NCI-H187 (cell line): ENCODE measurements at regions not wholly inside any gene's neighbourhood (a gene's known extent, or its start where the extent isn't known, plus 50 kb on each side); places are given as distances from the start of the nearest gene placed in this dataset.
"Not testable (repeated sequence)": the region's sequence is repeated elsewhere in the genome, so short reads cannot be mapped to it uniquely, and the experiment has no call there.

Experiments used
- DNase-seq, 2 experiments: peaks; one replicate each; lab custom pipeline; 2025; lab: John Stamatoyannopoulos, UW

DNA sequence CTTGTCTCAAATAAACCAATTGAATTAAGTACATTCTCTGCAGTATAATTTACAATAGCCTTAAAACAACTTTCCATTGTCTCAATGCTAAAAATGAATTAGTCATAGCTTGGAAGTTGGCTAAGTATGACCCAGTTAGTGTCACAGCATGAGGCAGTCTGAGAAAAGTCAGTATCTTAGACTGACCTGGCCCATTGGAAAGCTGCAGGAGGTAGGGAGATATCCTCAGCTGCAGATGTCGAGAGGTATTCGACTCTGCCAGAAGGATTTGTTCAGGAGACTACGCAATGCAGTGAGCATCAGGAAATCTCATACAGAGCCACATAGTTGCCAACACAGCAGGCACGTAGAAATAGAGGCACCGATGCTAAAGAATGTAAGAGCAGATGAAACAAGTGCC lies 350.9 kb upstream of the NRSN1 start:
- no peak for DNase-seq

DNA sequence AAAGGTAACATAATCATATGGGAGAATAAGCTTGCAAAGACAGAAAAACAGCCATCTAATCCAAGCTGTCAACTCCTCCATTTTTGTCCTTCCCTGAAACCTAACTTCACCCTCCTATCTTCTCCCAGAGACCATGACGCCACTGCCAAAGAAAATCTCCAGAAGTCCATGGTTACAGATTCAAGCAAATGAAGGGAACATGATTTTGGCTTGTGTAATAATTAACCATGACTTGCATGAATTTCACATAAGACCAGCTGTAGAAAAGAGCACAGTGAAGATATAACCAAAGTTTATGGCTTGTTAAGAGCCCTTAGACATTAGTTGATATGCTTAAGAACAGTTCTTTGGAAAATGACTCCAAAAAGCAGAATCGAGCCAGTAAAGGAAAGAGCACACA lies 342.1 kb upstream of the NRSN1 start:
- DNase-seq: no peak

DNA sequence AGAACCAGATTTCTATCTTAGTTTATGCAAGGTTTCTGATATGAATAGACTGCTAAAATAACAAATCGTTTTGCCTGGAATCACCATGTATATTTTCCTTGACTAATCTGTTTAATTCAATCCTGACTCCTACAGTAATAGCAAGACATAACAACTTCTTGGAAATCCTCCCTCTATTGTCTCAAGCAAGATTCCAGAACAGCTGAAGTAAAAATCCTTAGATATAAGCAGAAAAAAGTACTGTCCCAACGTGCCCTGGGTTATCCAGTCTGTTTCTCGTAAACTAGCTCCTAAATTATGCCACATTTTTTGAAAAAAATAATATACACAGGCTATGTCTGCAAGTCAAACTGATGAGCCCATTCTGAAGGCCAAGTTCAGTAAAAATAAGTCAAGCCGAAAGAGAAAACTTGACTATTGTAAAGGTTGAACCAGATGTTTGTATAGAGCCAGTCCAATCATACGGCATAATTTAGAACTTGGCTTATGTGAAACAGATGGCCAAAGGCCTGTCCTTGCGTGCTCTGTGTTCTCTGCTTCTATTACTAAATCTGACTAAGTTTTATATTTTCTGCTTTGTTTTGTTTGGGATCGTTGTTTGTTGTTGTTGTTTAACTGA lies 341.6 kb upstream of the NRSN1 start:
- no peak for DNase-seq

DNA sequence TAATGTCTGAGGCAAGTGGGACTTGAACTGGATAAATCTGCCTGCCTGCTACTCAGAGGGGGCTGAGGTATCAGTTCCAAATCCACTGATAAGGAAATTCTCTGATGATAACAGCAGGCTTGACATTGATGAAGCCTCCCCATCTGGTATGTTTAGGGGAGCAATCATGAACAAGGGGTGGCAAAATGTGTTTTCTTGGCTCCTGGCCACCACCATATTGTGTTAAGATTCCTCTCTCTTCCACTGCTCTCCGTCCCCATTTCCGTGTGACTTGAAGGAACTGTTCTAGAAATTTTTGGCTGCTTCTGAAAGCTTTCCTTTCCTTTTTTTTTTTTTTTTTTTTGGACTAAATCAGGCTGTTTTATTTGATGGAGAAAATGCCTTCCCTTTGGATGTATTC lies 335.3 kb upstream of the NRSN1 start:
- DNase-seq: no peak

DNA sequence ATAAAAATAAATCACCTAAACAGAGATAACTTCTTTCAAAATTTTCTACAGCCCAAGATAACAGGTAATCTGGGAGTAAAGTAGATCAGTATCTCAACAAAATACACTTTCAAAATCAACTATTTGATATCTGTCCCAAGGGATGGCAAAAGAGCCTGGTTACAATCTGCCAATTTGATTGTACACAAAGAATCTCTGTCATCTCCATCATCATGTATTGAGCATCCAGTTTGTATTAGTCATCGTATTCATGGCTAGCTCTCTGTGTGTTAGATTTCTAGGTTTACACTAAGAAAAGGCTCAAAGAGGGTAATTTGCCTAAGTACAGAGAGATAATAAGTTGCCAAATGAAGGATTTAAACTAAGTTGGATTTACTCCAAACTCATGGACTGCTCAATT lies 329.0 kb upstream of the NRSN1 start:
- no peak for DNase-seq

DNA sequence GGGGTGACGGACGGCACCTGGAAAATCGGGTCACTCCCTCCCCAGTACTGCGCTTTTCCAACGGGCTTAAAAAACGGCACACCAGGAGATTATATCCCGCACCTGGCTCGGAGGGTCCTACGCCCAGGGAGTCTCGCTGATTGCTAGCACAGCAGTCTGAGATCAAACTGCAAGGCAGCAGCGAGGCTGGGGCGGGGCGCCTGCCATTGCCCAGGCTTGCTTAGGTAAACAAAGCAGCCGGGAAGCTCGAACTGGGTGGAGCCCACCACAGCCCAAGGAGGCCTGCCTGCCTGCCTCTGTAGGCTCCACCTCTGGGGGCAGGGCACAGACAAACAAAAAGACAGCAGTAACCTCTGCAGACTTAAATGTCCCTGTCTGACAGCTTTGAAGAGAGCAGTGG lies 321.7 kb upstream of the NRSN1 start:
- not testable (repeated sequence) for DNase-seq

DNA sequence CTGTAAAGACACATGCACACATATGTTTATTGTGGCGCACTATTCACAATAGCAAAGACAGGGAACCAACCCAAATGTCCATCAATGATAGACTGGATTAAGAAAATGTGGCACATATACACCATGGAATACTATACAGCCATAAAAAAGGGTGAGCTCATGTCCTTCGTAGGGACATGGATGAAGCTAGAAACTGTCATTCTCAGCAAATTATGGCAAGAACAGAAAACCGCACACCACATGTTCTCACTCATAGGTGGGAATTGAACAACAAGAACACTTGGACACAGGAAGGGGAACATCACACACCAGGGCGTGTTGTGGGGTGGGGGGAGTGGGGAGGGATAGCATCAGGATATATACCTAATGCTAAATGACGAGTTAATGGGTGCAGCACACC lies 304.9 kb upstream of the NRSN1 start:
- DNase-seq: not testable (repeated sequence)

DNA sequence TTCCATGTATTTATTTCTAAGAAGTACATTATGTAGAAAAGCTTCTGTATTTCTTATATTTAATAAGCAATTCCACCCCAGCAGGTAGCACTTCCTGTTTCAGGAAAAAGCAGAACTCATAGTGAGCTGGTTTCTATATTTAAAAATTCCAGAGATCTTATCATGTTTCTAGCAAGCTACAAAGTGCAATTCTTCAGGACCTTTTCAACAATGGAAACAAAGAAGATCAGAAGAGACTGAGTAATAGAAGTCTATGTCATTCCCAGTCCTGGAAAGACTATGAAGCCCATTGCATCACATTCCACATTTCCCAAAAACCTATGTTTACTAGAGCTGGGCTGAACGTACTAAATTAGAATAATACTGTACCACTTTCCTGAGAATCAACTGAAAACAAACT lies 302.6 kb upstream of the NRSN1 start:
- no peak for DNase-seq

DNA sequence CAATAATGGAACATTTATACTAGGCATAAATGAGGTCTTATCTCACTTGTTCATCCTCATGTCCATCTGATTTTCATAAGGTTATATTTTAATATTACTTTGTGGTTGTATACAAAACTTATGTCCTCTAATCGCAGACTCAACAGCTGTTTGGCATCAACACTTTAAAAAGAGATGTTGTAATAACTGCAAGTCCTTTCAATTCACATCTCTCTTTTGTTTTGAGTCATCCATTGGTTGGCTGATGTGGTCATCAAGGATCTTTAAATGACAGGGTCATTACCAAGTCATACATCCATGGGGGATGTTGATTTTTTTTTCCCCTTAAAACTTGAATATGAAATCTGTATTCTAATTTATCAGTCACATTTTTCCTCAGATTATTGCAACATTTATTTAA lies 299.4 kb upstream of the NRSN1 start:
- no peak for DNase-seq

DNA sequence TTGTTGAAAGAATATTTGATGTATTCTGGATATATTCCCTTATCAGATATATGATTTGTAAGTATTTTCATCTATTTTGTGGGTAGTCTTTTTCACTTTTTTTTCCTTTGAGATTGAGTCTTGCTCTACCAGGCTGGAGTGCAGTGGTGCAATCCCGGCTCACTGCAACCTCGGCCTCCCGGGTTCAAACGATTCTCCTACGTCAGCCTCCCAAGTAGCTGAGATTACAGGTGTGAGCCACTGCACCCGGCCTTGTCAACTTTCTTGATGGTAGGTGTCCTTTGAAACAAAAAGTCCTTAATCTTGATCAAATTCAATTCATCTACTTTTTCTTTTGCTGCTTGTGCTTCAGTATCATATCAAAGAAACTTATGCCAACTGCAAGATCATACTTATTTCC lies 297.2 kb upstream of the NRSN1 start:
- DNase-seq: no peak

DNA sequence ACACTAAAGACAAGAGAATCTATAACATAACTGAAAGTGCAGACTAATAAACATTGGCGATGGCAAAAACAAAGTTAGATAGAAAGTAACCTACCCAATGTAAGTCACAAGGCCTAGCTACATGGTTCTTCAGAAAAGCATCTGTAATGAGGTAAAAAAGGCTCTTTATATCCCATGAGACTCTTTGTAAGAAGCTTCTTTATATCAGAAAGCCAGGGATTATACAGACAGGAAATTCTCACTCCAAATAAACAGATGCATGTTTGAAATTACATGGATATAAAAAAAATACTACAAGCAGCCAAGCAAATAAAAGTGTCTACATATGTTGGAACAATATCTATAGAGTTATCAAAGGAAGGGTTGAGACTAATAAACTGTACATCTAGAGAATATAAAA lies 284.9 kb upstream of the NRSN1 start:
- no peak for DNase-seq

DNA sequence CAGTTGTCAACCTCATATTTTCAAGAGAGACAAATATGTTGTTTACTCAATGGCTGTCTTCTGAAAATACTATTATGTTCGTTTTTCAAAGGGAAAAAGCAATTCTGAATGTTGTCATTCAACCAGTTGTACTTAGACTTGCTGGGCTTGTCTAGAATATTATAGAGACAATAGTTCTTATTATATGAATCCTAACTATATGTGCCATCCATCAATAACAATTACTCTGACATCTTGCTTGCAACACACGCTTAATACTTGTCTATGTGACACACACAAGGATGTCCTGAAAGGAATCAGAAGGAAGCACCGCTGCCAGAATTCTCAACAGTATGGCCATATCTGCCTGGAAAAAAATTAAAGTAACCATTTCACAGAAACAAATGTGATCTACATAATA lies 283.3 kb upstream of the NRSN1 start:
- DNase-seq: no peak

DNA sequence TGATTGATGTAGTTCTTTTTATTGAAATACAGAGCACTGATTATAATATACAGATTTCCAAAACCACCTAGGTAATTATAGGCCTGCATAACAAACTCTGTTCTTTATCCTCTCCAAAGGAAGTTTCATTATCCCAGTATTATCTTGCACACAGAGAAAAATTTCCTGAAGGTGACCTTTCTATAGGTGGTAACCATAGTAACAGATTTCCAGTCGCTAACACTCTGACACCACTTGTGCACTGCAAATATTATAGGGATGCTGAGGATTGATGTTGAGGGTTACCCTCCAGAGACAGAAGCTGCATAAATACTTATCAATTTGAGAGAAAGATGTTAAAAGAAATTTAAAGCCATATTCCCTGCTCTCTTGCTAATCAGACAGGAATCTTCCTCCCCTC lies 274.5 kb upstream of the NRSN1 start:
- no peak for DNase-seq

DNA sequence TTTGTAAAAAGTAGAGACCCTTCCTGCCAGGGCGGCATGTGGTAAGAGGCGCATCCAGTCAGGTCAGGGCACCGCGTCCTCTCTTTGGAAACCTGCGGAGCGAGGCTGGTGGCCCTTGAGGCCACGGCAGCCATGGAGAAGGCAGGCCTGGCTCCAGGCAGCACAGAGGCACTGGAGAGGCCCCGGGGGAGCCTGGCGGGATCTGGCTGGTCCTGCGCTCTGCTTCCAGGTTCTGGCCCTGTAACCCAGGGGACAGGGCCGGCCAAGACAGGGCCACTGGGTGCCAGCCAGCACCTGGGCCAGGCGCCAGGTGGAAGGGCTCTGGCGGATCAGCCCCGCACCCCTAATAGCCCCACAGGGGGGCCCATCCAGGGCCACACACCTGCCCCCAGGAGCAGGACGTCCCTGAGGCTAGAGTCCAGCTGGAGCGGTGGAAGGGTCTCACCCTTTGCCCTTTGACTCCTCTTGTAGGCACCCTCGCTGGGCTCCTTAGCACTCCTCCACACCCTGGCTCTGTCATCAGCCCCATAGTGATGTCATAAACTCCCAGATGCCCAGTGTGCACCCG lies 272.4 kb upstream of the NRSN1 start:
- DNase-seq: not testable (repeated sequence)

DNA sequence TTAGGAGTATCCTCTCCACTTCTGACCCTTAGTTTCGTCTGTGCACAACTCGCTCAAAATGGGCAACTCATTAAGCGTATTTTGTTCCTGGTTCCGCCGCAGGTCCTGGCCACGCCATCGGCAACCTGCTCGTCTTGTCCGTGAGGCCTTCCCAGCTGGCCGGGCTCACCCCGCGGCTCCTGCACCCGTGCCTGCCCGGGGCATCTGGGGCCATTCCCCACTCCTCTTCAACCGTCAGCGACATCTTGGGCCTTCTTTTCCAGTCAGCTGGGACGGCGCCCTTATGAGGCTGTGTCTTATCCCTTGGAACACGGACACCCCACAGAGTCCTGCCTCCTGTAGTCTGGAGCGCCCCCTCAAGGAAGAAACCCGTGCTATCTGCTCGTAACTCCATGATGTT lies 271.9 kb upstream of the NRSN1 start:
- not testable (repeated sequence) for DNase-seq

DNA sequence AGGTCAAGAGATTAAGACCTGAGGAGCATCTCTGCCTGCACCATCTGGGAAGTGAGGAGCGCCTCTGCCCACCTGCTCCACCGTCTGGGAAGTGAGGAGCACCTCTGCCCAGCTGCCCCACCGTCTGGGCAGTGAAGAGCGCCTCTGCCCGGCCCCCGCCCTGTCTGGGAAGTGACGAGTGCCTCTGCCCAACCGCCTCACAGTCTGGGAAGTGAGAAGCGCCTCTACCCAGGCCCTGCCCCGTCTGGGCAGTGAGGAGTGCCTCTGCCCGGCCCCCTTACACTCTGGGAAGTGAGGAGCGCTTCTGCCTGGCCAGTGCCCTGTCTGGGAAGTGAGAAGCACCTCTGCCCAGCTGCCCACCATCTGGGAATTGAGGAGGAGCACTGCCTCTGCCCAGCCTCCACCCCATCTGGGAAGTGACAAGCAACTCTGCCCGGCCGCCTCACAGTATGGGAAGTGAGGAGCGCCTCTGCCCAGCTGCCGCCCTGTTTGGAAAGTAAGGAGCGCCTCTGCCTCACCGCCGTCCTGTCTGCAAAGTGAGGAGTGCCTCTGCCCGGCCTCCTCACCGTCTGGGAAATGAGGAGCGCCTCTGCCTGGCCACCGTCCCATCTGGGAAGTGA lies 270.4 kb upstream of the NRSN1 start:
- no peak for DNase-seq

DNA sequence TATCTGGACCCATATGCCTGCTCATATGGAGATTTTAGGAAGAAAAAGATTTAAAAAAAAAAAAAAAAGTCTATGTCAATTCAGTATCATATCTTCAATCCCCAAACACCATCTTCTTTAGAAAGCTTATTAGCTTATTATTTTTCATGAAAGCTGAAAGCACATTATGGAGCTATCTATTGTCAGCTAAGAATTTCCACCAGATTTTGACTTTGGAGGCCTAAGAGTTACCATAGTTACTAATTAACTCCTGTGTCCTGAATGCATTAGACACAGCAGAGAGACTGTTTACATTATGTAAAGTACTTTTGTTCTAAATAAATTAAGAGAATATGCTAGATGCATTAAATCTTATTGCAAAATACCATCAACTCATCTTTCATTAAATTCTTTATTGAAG lies 255.5 kb upstream of the NRSN1 start:
- no peak for DNase-seq

DNA sequence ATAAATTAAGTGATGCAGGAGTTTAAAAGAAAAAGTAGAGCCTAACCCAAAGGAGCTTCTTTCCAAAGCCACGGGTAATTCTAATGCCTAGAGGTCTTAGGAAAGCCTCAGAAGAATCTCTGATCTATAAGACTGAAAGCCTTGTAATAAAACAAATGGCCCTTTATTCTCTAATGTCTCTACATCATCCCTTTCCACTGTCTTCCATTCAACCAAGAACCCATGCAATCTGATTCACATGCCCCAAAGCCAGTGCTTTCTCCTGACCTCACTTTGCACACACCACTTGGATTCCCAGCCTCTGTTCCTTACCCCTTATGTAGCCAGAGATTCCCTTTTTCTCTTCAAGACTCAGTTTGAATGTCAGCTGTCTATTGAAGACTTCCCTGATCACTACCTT lies 252.9 kb upstream of the NRSN1 start:
- no peak for DNase-seq

DNA sequence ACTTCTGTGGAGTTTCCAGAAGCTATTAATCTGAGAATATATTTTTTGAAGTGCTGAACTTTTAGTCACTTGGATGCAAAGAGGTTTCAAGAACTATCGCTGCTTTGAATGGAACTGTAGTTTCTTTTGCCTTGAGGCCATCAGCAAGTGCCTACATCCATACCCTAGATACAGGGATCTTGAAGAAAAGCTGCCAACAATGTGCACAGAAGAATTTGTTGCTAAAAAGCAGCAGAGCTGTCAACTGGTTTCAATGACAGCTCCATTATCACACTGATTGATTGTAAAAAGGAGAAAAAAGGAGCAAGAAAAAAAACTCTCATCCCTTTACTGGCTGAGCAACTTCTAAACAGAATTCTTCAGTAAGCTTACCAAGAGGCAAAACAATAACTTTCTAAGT lies 251.0 kb upstream of the NRSN1 start:
- no peak for DNase-seq

DNA sequence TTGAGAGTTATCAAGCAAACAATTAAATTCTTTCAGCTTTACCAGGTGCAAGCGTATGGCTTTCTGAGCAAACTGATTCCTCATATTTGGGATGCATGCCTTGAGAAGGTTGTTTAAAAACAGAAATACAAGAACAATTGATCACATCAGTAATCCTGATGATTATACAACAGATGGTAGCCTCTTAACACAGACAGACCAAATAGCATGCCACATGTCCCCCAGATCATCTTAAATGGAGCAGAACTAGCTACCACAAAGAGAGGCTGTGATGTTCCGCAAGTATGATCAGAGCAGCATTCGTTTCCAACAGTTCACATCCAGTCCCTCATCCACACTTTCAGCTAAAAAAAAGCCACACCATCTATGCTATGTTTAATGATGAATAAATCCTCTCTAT lies 246.2 kb upstream of the NRSN1 start:
- DNase-seq: no peak

DNA sequence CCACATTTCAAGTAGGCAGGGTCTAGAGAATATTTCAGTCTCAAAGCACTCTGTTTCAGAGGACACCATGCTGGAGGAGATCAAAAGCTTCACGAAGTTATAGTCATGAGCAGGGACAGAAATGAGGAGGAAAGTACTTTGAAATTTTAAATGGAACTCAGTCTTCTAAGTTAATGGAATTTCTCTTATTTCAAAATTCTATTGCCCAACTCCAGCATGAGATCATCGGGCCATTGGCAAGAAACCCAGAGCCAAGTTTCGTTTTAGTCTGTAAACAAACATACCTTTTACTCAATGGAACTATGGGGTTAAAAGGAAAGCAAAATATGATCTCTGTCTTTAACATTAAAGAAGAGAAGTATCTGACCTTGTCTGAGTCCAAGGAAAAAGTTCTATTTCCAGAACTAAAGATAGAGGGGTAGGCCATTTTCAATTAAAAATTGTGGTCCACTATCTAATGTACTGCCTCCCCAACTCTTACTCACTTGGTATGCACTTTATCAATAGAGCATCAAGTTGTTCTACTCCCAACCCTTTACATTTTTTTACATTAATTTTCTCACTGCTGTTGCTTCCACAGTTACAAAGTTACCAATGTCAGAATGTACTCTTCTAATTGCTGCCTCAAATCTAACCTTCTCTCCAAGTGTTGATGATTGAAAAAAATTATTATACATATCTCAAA lies 235.3 kb upstream of the NRSN1 start:
- DNase-seq: no peak

DNA sequence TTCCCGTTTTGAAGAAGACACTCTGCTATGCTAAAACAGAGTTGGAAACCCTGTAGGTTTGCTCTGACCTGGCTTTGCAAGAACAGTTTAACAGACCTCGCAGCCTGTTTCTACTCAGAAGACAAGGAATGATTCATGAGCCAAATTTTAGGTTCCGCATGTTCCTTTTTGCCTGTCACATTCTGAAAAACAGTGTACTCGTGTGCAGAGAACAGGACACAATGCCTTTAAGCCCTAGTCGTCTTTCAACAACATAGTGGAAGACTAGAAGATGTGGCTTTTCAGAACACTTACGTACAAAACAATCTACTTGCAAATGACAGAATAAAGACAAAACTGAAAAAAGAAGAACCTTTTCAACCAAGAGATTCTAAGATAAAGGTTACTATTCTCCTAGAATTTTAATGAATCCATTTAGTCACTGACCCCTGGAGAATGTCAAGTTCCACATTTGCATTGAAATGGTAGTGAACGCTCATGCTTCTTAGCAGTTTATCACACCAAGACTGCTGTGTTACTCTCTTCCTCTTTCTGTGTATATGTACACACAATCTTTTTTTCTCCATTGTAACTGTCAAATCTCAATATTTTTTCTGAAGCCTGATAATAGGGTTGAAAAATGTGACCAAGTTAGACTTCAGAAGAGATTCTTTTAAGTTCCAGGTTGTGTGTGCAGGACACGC lies 220.7 kb upstream of the NRSN1 start:
- DNase-seq: no peak

DNA sequence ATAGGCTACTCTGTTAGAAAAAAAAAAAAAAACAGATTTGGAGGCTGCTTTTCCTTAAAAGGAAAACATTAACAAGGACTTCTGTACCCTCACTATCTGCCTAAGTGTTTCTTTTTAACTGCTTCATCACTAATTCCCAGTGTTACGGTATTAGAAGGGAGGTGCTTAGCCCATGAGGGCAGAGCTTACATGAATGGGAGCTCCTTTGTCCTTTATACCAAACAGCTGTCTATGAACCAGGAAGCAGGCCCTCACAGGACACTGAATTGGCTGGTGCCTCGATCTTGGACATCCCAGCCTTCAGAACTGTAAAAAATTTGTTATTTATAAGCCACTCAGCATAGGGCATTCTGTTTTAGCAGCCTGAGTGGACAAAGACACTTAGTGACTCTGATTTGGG lies 215.6 kb upstream of the NRSN1 start:
- DNase-seq: no peak
